ENCODE measurements at regions not wholly inside any gene's neighbourhood (a gene's known extent, or its start where the extent isn't known, plus 50 kb on each side); places are given as distances from the start of the nearest gene placed in this dataset.

DNA sequence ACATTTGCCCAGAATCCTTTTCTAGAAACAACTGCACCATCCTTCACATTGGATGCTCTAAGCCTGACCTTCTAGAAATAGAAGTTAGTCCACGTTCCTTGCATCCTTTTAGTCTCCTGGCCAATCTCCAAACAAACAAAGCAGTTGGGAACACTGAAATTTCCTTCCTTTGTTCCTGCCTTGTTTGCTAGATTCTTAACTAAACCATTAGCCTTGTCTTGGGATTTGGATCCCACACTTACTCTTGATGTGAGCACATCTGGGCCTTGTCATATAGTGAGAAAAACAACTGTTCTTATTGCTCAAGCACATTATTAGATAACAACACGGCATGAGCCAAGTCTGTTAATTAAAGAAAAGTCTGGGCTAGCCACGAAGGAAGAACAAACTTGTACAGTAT, 319.3 kb upstream of the GHITM start:
- no peaks in the 10 kb centered on the region for H3K4me1 ChIP-seq (ENCODE audit: control insufficient read depth, extremely low read depth, insufficient read depth, low read length)
- DNase-seq (ENCODE audit: low read depth, low spot score) (peak; percentile 62), FAIRE-seq (no peak)
- TF ChIP-seq MYC (IDR thresholded peaks at IDR 0.05; ENCODE audit: low read depth, low read length): no peak
- TF ChIP-seq POLR2AphosphoS5 (IDR thresholded peaks at IDR 0.05; ENCODE audit: insufficient read depth, low read depth, low read length): no peak
- no peak for TF ChIP-seq GATA2 (IDR thresholded peaks at IDR 0.05; ENCODE audit: insufficient read depth, insufficient read length, low read depth, low read length)
- TF ChIP-seq EZH2 (IDR thresholded peaks at IDR 0.05; ENCODE audit: borderline replicate concordance, low read depth, low read length, severe bottlenecking): no peak
- no peak for TF ChIP-seq FOS (IDR thresholded peaks at IDR 0.05; ENCODE audit: borderline replicate concordance, insufficient read depth, low read length)
- TF ChIP-seq, protein P1, sequence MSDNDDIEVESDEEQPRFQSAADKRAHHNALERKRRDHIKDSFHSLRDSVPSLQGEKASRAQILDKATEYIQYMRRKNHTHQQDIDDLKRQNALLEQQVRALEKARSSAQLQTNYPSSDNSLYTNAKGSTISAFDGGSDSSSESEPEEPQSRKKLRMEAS (IDR thresholded peaks at IDR 0.05; ENCODE audit: insufficient read depth, insufficient read length): no peak
- no peak for TF ChIP-seq JUN (IDR thresholded peaks at IDR 0.05; ENCODE audit: borderline replicate concordance, insufficient read depth, insufficient read length, low read depth)
- TF ChIP-seq POLR2A (IDR thresholded peaks at IDR 0.05; ENCODE audit: low read depth, low read length): no peak
- TF ChIP-seq CTCF (IDR thresholded peaks at IDR 0.05; ENCODE audit: extremely low read depth in 1 of 2, insufficient read depth in 1 of 2, low read depth in 1 of 2, low read length in 2 of 2): no peak
- no peaks in the 10 kb centered on the region for H3K79me2 ChIP-seq (ENCODE audit: control insufficient read depth, insufficient read depth, low read length)
- CTCF ChIA-PET: no interaction called here
- no peaks in the 10 kb centered on the region for H4K20me1 ChIP-seq (replicated peaks; ENCODE audit: control insufficient read depth, extremely low read depth, insufficient read depth, low read length)
- H2AFZ ChIP-seq (ENCODE audit: low read depth, low read length): no peak overlapping the region
- H3K4me2 ChIP-seq (ENCODE audit: insufficient read depth, low read length): no peak overlapping the region
- intact Hi-C loops (cut with micrococcal nuclease) (no loop called here), dilution Hi-C loops (cut with MboI; ENCODE audit: extremely low pct_ligation_motif_present, low sequenced_read_pairs) (no loop called here)
- POLR2A ChIA-PET: no interaction called here
- no peaks in the 10 kb centered on the region for H3K36me3 ChIP-seq (ENCODE audit: control insufficient read depth in 2 of 2, extremely low read depth in 1 of 2, insufficient read depth in 2 of 2, low read length in 2 of 2)
- no peak overlapping the region for H3K9ac ChIP-seq (replicated peaks; ENCODE audit: extremely low read depth, insufficient read depth, low read length)
- H3K4me3 ChIP-seq (replicated peaks in 1 of 3; ENCODE audit: insufficient read depth in 1 of 3, low read depth in 1 of 3, low read length in 3 of 3): no peak overlapping the region
- BruUV-seq (replicated peaks): no TSS peak
- H3K27me3 ChIP-seq (ENCODE audit: control insufficient read depth in 2 of 2, insufficient read depth in 2 of 2, low read length in 2 of 2): no peaks in the 10 kb centered on the region
- no peaks in the 10 kb centered on the region for H3K9me1 ChIP-seq (replicated peaks; ENCODE audit: control insufficient read depth, extremely low read depth, insufficient read depth, low read length)
- no peaks in the 10 kb centered on the region for H3K9me3 ChIP-seq (replicated peaks; ENCODE audit: control insufficient read depth, insufficient read depth, low read length)
- no peak overlapping the region for H3K27ac ChIP-seq (ENCODE audit: insufficient read depth, low read depth, low read length)

Measured in endothelial cell of umbilical vein (primary cell).